GM18505 (cell line): ENCODE measurements at regions not wholly inside any gene's neighbourhood (a gene's known extent, or its start where the extent isn't known, plus 50 kb on each side); places are given as distances from the start of the nearest gene placed in this dataset.
"Not testable (repeated sequence)": the region's sequence is repeated elsewhere in the genome, so short reads cannot be mapped to it uniquely, and the experiment has no call there.

Source experiments
- ATAC-seq: cut with Tn5 transposase; IDR thresholded peaks from one replicate; pipeline ENCODE4 v1.9.1; 2021; ENCODE audit not compliant: unreplicated experiment
- POLR2A ChIP-seq: IDR thresholded peaks from 4 replicates; pipeline ENCODE4 v1.6.1; 2011; ENCODE audit warnings: borderline replicate concordance; ENCODE audit not compliant: insufficient read depth, insufficient read length; ENCODE audit errors: extremely low read depth

DNA sequence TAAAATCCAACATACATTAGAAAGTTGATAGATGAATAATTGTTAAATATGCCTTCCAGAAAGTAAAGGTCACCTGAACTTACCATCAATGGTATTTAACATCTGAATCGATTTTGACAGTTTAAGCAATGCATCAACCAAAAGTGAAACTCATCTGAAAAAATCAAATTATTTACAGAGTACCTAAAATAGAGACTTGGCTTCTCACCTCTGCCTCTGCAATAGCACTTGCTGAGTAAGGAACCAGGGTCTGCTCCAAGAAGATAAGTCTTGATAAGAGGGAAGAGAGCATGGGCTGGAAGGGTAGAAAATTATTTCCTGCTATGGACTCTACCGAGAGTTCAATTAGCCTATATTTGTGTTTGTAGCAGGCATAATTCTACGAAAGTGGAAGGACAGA, 868.3 kb downstream of the STIM2 start:
- no peak for ATAC-seq
- TF ChIP-seq POLR2A = no peak

GRCh38 chr4:27742816-27743215, 882.2 kb downstream of the STIM2 start:
- no peak for ATAC-seq
- TF ChIP-seq POLR2A = no peak

GRCh38 chr4:27759611-27760575, 899.3 kb downstream of the STIM2 start:
- TF ChIP-seq POLR2A = no peak
- ATAC-seq = no peak

GRCh38 chr4:27763830-27764525, 903.3 kb downstream of the STIM2 start:
- no peak for TF ChIP-seq POLR2A
- ATAC-seq = no peak

GRCh38 chr4:27764526-27764837, 903.8 kb downstream of the STIM2 start:
- no peak for TF ChIP-seq POLR2A
- no peak for ATAC-seq

DNA sequence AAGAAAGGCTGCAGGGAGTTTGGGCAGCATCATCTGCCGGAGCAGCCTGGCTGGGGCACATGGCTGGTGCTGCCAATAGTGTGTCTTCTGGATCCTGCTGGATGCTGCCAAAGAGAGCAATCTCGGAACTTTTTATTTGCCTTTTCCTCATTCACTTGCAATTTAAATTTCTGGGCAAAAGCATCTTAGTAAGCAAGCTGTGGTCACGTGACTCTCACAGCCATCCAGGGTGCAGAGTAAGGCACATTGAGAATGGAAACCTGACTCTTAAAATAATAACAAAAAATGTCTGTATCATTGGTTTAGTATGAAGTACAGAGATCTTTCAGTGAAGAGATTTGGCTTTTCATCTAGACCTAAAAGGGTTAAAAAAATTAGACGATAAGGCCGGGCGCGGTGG, 910.3 kb downstream of the STIM2 start:
- no peak for ATAC-seq
- TF ChIP-seq POLR2A = no peak

GRCh38 chr4:27775156-27775555, 914.5 kb downstream of the STIM2 start:
- no peak for TF ChIP-seq POLR2A
- ATAC-seq = no peak

- no peak for ATAC-seq
- TF ChIP-seq POLR2A = no peak
These were observed 919.2 kb downstream of the STIM2 start for GRCh38 chr4:27779827-27780226.

DNA sequence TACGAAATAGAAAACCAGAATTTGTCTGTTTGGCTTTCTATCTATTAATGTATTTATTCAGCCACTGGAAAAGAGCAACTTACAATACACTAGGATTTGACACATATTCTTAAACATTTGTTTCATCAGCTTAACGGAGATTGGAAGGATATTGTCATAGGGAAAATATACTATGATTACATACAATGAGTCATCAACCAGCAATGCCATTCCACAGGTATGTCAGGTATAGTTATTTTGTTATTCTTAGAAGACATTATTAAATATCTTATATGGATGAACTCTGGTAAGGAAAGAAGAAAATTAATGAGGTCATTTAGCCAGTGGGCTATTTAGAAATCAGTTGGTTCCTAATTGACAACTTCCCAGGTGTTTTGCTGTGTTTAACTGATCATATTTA, 926.6 kb downstream of the STIM2 start:
- ATAC-seq = no peak
- no peak for TF ChIP-seq POLR2A

DNA sequence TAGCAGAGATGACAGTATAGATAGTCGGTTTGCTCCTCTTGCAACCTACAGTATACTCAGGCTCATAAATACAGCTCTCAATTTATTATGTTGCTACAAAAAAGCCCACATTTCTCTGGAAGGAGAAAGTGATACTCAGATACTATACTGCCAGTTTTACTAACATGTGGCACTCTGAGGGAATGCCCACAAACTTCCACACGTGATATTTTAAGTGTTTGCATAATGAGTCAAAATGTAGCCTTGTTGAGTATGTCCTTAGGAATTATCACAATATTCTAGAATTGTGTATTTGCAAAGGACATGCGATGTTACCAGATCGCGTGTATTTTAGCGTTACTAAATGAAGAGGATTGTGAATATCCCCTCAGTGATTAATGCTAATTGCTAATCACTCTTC, 929.1 kb downstream of the STIM2 start:
- TF ChIP-seq POLR2A = no peak
- no peak for ATAC-seq

DNA sequence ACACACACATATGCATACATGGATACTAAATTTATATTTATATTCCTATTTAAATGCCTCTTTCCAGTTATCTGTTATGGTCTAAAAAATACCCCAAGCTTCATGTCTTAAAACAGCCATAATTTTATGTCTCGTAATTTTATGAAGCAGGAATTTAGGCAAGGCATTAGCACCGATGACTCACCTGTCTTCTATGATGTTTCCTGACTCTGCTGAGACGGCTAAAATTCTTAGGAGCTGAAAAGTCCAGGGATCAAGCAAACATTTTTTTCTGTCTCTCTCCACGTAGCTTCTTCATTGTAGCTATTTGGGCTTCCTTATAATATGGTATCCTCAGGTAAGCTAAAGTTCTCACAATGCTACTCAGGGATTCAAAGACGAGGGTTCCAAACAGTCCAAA, 930.3 kb downstream of the STIM2 start:
- TF ChIP-seq POLR2A = no peak
- ATAC-seq = no peak

GRCh38 chr4:27791640-27792039, 931.0 kb downstream of the STIM2 start:
- no peak for TF ChIP-seq POLR2A
- ATAC-seq = no peak

DNA sequence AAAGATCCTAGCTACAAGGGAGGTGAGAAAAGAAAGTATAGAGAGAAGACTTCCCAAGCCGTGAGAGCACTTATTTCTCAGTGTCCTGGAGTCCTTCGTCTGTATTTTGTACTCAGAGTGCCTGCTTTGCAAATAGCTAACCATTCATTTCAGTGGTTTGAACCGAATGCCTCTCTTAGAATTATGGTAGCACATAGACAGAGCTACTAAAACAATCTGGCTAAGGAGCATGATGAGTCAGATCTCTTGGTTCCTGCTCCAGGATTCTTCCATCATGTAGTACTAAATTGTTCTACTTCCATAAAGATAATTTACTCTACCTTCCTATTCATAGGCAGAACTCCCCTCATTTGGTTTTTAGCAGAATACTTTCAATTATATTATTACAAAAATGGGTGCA, 946.6 kb downstream of the STIM2 start:
- no peak for ATAC-seq
- TF ChIP-seq POLR2A = no peak

DNA sequence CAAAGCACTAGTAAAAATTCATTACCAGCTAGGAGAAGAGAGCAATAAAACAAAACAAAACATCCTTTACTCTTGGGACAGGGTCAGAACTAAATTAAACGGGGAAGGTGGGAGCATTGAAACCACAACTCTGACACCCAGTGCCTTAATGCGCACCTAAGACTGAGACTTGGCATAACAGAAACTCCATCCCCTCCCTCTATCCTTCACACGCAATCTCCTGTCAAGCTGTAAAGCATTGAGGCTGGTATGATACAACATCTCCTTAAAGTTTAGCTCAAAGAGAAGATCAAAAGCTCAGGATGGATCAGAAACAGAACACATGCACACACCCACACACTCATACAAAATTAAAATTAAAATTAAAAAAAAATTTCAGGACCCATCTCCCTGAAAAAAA, 951.3 kb downstream of the STIM2 start:
- TF ChIP-seq POLR2A = no peak
- no peak for ATAC-seq

DNA sequence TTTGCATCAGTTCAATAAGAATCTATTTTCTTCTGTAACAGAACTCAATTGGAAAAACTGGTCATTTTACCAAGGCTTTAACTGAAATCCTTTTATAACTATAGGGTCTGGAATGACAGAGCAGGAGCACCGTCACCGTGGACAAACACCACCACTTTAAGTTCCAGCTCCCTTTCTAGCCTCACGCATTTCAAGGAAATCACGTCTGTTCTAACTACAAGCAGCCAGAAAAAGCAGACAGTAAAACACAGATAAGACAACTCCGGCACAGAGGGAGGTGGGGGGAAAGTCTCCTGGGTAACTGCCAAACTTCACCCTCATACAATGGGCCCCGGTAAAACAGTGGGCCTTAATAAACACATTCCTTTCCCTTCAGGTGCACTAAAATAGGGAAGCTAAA, 952.6 kb downstream of the STIM2 start:
- ATAC-seq = not testable (repeated sequence)

DNA sequence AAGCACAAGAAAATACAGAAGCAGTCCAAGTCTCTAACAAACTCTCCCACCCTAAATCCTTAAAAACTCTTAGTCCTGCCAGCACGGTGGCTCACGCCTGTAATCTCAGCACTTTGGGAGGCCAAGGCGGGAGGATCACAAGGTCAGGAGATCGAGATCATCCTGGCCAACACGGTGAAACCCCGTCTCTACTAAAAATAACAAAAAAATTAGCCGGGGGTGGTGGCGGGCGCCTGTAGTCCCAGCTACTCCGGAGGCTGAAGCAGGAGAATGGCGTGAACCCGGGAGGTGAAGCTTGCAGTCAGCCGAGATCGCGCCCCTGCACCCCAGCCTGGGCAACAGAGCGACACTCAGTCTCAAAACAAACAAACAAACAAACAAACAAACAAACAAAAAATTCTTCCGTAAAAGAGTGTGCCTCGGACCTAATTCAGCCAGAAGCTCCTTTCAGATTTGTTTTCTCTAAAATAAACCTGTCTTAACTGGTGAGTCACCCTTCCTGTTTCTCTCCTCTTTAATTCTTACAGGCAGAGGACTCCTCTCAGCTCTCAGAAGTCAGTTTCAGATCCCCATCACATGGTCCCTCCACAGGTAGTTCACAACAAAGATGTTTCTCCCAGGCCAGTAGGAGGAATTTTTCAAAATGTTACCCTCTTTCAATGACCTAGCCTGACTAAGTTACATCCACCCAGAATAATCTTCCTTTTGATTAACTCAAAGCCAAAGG, 953.2 kb downstream of the STIM2 start:
- ATAC-seq = not testable (repeated sequence)
